WTC11 (cell line): ENCODE measurements at regions not wholly inside any gene's neighbourhood (a gene's known extent, or its start where the extent isn't known, plus 50 kb on each side); places are given as distances from the start of the nearest gene placed in this dataset.

Source experiments
- ATAC-seq: fragments of 200-7000 bp; cut with Tn5 transposase; 2 replicates; pipeline ENCODE4 v1.10.0; 2021; ENCODE audit warnings: mild to moderate bottlenecking, moderate library complexity
- CTCF ChIA-PET: fragments of 300-600 bp; sonication (Branson Sonifier 250); formaldehyde crosslinking; loops from one replicate; lab custom pipeline; 2021; ENCODE audit warnings: antibody characterized with exemption; lab: Charles Lee
- POLR2A ChIA-PET: fragments of 350-600 bp; sonication (Branson Sonifier 250); formaldehyde crosslinking; loops from one replicate; lab custom pipeline; 2021; ENCODE audit warnings: antibody characterized with exemption; lab: Charles Lee
- DNase-seq: peaks from one replicate; pipeline ENCODE4 v3.0.0; 2021; ENCODE audit warnings: low spot score
- H3K27ac Mint-ChIP-seq: 2 replicates; pipeline ENCODE4 v1.8.0; 2021; ENCODE audit warnings: mixed read lengths
- H3K27me3 Mint-ChIP-seq: 2 replicates; pipeline ENCODE4 v1.8.0; 2021; ENCODE audit warnings: low read depth, mild to moderate bottlenecking, moderate library complexity, mixed read lengths
- H3K36me3 Mint-ChIP-seq: 2 replicates; pipeline ENCODE4 v1.8.0; 2021; ENCODE audit warnings: mixed read lengths
- H3K4me1 Mint-ChIP-seq: 2 replicates; pipeline ENCODE4 v1.8.0; 2022; ENCODE audit warnings: mixed read lengths
- H3K4me3 Mint-ChIP-seq: 2 replicates; pipeline ENCODE4 v1.8.0; 2021; ENCODE audit warnings: mild to moderate bottlenecking, moderate library complexity, mixed read lengths
- H3K9me3 Mint-ChIP-seq: 2 replicates; pipeline ENCODE4 v1.8.0; 2021; ENCODE audit warnings: mixed read lengths
- CBFB ChIP-seq: sonication (generic); formaldehyde crosslinking; IDR thresholded peaks from 2 replicates; pipeline ENCODE4 v1.8.1; 2022; ENCODE audit warnings: mild to moderate bottlenecking, low read depth, missing genetic modification reagents
- CREB1 ChIP-seq: sonication (generic); formaldehyde crosslinking; IDR thresholded peaks from 2 replicates; pipeline ENCODE4 v1.8.0; 2023; ENCODE audit warnings: mild to moderate bottlenecking, missing genetic modification reagents
- ELF4 ChIP-seq: sonication (generic); formaldehyde crosslinking; IDR thresholded peaks from 2 replicates; pipeline ENCODE4 v1.8.1; 2022; ENCODE audit warnings: low read depth, mild to moderate bottlenecking, moderate library complexity, missing genetic modification reagents
- SMAD3 ChIP-seq: sonication (generic); formaldehyde crosslinking; IDR thresholded peaks from 2 replicates; pipeline ENCODE4 v1.8.0; 2022; ENCODE audit warnings: missing genetic modification reagents, mild to moderate bottlenecking, borderline replicate concordance
- SMAD4 ChIP-seq: sonication (generic); formaldehyde crosslinking; IDR thresholded peaks from 2 replicates; pipeline ENCODE4 v1.8.0; 2022; ENCODE audit warnings: mild to moderate bottlenecking, missing genetic modification reagents
- TCF7 ChIP-seq: sonication (generic); formaldehyde crosslinking; IDR thresholded peaks from 2 replicates; pipeline ENCODE4 v1.8.0; 2022; ENCODE audit warnings: mild to moderate bottlenecking, low read depth, missing genetic modification reagents, moderate library complexity
- ZNF219 ChIP-seq: sonication (generic); formaldehyde crosslinking; IDR thresholded peaks from 2 replicates; pipeline ENCODE4 v1.8.0; 2023; ENCODE audit warnings: missing genetic modification reagents, mild to moderate bottlenecking, borderline replicate concordance
- ZNF232 ChIP-seq: sonication (generic); formaldehyde crosslinking; IDR thresholded peaks from 2 replicates; pipeline ENCODE4 v1.8.0; 2022; ENCODE audit warnings: mild to moderate bottlenecking, missing genetic modification reagents
- ZNF671 ChIP-seq: fragments of 250-450 bp; sonication (Bioruptor Pico); IDR thresholded peaks from 2 replicates; pipeline ENCODE4 v1.8.0; 2021; ENCODE audit warnings: mild to moderate bottlenecking
- TF ChIP-seq, protein P1 (sequence below): sonication (generic); formaldehyde crosslinking; IDR thresholded peaks from 2 replicates; pipeline ENCODE4 v1.8.1; 2023; ENCODE audit warnings: mild to moderate bottlenecking, missing genetic modification reagents, moderate library complexity
- TF ChIP-seq, protein P2 (sequence below): sonication (generic); formaldehyde crosslinking; IDR thresholded peaks from 2 replicates; pipeline ENCODE4 v1.8.1; 2023; ENCODE audit warnings: mild to moderate bottlenecking, missing genetic modification reagents
- TF ChIP-seq, protein P3 (sequence below): sonication (generic); formaldehyde crosslinking; IDR thresholded peaks from 2 replicates; pipeline ENCODE4 v1.8.0; 2022; ENCODE audit warnings: mild to moderate bottlenecking, missing genetic modification reagents
- TF ChIP-seq, protein P4 (sequence below): fragments of 250-450 bp; sonication (Bioruptor Pico); IDR thresholded peaks from 2 replicates; pipeline ENCODE4 v1.8.0; 2021; ENCODE audit warnings: mild to moderate bottlenecking
- TF ChIP-seq, protein P5 (sequence below): sonication (generic); formaldehyde crosslinking; IDR thresholded peaks from 2 replicates; pipeline ENCODE4 v1.8.0; 2023; ENCODE audit warnings: missing genetic modification reagents
- TF ChIP-seq, protein P6 (sequence below): fragments of 250-450 bp; sonication (Bioruptor Pico); IDR thresholded peaks from 2 replicates; pipeline ENCODE4 v1.9.0; 2021; ENCODE audit warnings: moderate library complexity, mild to moderate bottlenecking, inconsistent platforms, borderline replicate concordance
- TF ChIP-seq, protein P7 (sequence below): sonication (generic); formaldehyde crosslinking; IDR thresholded peaks from 2 replicates; pipeline ENCODE4 v1.8.1; 2023; ENCODE audit warnings: mild to moderate bottlenecking, missing genetic modification reagents
- TF ChIP-seq, protein P8 (sequence below): sonication (generic); formaldehyde crosslinking; IDR thresholded peaks from 2 replicates; pipeline ENCODE4 v1.8.1; 2023; ENCODE audit warnings: mild to moderate bottlenecking, missing genetic modification reagents, borderline replicate concordance
- TF ChIP-seq, protein P9 (sequence below): sonication (generic); formaldehyde crosslinking; IDR thresholded peaks from 2 replicates; pipeline ENCODE4 v1.8.0; 2023; ENCODE audit warnings: mild to moderate bottlenecking, missing genetic modification reagents

DNA sequence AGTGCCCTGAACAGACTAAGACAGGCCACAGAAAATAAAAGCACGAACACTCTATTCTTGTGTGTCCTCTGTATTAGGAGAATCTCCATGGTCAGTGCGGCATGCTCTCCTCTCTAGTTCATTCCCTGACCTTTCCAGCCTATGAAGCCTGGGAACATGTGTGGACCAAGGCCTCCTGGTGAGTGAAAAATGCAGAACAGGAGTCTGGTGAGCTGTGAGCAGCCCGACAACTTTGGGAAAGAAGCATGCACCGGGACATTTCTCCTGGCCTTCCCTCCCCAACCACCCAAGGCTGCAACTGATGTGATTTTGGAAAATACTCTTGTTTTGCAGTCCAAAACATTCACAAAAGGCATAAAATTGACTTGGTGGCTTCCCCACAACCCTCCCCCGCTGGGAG is 878.3 kb upstream of the ID2 start:
- peaks cover 12% of the 10 kb centered on the region for H3K27me3 Mint-ChIP-seq
- H3K9me3 Mint-ChIP-seq = peaks cover 64% of the 10 kb centered on the region
- POLR2A ChIA-PET = no interaction called here
- H3K4me3 Mint-ChIP-seq = no peak overlapping the region
- H3K4me1 Mint-ChIP-seq = peaks cover 12% of the 10 kb centered on the region
- peaks cover 74% of the 10 kb centered on the region for H3K36me3 Mint-ChIP-seq
- no peak for ATAC-seq
- no peak for TF ChIP-seq CREB1 (CRISPR knock-in tag)
- TF ChIP-seq ZNF671 (CRISPR knock-in tag) = no peak
- no peak for TF ChIP-seq TCF7 (CRISPR knock-in tag)
- TF ChIP-seq, protein P1, sequence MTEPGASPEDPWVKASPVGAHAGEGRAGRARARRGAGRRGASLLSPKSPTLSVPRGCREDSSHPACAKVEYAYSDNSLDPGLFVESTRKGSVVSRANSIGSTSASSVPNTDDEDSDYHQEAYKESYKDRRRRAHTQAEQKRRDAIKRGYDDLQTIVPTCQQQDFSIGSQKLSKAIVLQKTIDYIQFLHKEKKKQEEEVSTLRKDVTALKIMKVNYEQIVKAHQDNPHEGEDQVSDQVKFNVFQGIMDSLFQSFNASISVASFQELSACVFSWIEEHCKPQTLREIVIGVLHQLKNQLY (CRISPR knock-in tag) = no peak
- TF ChIP-seq, protein P2, sequence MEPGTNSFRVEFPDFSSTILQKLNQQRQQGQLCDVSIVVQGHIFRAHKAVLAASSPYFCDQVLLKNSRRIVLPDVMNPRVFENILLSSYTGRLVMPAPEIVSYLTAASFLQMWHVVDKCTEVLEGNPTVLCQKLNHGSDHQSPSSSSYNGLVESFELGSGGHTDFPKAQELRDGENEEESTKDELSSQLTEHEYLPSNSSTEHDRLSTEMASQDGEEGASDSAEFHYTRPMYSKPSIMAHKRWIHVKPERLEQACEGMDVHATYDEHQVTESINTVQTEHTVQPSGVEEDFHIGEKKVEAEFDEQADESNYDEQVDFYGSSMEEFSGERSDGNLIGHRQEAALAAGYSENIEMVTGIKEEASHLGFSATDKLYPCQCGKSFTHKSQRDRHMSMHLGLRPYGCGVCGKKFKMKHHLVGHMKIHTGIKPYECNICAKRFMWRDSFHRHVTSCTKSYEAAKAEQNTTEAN (CRISPR knock-in tag) = no peak
- TF ChIP-seq SMAD3 (CRISPR knock-in tag) = no peak
- no peak for TF ChIP-seq ZNF219 (CRISPR knock-in tag)
- TF ChIP-seq ZNF232 = no peak
- TF ChIP-seq, protein P3, sequence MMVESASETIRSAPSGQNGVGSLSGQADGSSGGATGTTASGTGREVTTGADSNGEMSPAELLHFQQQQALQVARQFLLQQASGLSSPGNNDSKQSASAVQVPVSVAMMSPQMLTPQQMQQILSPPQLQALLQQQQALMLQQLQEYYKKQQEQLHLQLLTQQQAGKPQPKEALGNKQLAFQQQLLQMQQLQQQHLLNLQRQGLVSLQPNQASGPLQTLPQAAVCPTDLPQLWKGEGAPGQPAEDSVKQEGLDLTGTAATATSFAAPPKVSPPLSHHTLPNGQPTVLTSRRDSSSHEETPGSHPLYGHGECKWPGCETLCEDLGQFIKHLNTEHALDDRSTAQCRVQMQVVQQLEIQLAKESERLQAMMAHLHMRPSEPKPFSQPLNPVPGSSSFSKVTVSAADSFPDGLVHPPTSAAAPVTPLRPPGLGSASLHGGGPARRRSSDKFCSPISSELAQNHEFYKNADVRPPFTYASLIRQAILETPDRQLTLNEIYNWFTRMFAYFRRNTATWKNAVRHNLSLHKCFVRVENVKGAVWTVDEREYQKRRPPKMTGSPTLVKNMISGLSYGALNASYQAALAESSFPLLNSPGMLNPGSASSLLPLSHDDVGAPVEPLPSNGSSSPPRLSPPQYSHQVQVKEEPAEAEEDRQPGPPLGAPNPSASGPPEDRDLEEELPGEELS (CRISPR knock-in tag) = no peak
- TF ChIP-seq, protein P4, sequence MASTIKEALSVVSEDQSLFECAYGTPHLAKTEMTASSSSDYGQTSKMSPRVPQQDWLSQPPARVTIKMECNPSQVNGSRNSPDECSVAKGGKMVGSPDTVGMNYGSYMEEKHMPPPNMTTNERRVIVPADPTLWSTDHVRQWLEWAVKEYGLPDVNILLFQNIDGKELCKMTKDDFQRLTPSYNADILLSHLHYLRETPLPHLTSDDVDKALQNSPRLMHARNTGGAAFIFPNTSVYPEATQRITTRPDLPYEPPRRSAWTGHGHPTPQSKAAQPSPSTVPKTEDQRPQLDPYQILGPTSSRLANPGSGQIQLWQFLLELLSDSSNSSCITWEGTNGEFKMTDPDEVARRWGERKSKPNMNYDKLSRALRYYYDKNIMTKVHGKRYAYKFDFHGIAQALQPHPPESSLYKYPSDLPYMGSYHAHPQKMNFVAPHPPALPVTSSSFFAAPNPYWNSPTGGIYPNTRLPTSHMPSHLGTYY (CRISPR knock-in tag) = no peak
- no peak for TF ChIP-seq ELF4 (CRISPR knock-in tag)
- TF ChIP-seq, protein P5, sequence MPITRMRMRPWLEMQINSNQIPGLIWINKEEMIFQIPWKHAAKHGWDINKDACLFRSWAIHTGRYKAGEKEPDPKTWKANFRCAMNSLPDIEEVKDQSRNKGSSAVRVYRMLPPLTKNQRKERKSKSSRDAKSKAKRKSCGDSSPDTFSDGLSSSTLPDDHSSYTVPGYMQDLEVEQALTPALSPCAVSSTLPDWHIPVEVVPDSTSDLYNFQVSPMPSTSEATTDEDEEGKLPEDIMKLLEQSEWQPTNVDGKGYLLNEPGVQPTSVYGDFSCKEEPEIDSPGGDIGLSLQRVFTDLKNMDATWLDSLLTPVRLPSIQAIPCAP (CRISPR knock-in tag) = no peak
- TF ChIP-seq, protein P6, sequence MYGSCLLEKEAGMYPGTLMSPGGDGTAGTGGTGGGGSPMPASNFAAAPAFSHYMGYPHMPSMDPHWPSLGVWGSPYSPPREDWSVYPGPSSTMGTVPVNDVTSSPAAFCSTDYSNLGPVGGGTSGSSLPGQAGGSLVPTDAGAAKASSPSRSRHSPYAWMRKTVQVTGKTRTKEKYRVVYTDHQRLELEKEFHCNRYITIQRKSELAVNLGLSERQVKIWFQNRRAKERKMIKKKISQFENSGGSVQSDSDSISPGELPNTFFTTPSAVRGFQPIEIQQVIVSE (CRISPR knock-in tag) = no peak
- TF ChIP-seq, protein P7, sequence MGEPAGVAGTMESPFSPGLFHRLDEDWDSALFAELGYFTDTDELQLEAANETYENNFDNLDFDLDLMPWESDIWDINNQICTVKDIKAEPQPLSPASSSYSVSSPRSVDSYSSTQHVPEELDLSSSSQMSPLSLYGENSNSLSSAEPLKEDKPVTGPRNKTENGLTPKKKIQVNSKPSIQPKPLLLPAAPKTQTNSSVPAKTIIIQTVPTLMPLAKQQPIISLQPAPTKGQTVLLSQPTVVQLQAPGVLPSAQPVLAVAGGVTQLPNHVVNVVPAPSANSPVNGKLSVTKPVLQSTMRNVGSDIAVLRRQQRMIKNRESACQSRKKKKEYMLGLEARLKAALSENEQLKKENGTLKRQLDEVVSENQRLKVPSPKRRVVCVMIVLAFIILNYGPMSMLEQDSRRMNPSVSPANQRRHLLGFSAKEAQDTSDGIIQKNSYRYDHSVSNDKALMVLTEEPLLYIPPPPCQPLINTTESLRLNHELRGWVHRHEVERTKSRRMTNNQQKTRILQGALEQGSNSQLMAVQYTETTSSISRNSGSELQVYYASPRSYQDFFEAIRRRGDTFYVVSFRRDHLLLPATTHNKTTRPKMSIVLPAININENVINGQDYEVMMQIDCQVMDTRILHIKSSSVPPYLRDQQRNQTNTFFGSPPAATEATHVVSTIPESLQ (CRISPR knock-in tag) = no peak
- TF ChIP-seq SMAD4 = no peak
- no peak for TF ChIP-seq CBFB
- TF ChIP-seq, protein P8, sequence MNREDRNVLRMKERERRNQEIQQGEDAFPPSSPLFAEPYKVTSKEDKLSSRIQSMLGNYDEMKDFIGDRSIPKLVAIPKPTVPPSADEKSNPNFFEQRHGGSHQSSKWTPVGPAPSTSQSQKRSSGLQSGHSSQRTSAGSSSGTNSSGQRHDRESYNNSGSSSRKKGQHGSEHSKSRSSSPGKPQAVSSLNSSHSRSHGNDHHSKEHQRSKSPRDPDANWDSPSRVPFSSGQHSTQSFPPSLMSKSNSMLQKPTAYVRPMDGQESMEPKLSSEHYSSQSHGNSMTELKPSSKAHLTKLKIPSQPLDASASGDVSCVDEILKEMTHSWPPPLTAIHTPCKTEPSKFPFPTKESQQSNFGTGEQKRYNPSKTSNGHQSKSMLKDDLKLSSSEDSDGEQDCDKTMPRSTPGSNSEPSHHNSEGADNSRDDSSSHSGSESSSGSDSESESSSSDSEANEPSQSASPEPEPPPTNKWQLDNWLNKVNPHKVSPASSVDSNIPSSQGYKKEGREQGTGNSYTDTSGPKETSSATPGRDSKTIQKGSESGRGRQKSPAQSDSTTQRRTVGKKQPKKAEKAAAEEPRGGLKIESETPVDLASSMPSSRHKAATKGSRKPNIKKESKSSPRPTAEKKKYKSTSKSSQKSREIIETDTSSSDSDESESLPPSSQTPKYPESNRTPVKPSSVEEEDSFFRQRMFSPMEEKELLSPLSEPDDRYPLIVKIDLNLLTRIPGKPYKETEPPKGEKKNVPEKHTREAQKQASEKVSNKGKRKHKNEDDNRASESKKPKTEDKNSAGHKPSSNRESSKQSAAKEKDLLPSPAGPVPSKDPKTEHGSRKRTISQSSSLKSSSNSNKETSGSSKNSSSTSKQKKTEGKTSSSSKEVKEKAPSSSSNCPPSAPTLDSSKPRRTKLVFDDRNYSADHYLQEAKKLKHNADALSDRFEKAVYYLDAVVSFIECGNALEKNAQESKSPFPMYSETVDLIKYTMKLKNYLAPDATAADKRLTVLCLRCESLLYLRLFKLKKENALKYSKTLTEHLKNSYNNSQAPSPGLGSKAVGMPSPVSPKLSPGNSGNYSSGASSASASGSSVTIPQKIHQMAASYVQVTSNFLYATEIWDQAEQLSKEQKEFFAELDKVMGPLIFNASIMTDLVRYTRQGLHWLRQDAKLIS (CRISPR knock-in tag) = no peak
- TF ChIP-seq, protein P9, sequence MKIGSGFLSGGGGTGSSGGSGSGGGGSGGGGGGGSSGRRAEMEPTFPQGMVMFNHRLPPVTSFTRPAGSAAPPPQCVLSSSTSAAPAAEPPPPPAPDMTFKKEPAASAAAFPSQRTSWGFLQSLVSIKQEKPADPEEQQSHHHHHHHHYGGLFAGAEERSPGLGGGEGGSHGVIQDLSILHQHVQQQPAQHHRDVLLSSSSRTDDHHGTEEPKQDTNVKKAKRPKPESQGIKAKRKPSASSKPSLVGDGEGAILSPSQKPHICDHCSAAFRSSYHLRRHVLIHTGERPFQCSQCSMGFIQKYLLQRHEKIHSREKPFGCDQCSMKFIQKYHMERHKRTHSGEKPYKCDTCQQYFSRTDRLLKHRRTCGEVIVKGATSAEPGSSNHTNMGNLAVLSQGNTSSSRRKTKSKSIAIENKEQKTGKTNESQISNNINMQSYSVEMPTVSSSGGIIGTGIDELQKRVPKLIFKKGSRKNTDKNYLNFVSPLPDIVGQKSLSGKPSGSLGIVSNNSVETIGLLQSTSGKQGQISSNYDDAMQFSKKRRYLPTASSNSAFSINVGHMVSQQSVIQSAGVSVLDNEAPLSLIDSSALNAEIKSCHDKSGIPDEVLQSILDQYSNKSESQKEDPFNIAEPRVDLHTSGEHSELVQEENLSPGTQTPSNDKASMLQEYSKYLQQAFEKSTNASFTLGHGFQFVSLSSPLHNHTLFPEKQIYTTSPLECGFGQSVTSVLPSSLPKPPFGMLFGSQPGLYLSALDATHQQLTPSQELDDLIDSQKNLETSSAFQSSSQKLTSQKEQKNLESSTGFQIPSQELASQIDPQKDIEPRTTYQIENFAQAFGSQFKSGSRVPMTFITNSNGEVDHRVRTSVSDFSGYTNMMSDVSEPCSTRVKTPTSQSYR = no peak
- TF ChIP-seq, all 79 proteins: peak for 0
- H3K27ac Mint-ChIP-seq = no peak overlapping the region
- no peak for DNase-seq
- CTCF ChIA-PET = no interaction called here
